ENCODE measurements at regions not wholly inside any gene's neighbourhood (a gene's known extent, or its start where the extent isn't known, plus 50 kb on each side); places are given as distances from the start of the nearest gene placed in this dataset.
A peak's percentile ranks its signal among the peaks of the same experiment; 100 is the strongest.
"Not testable (repeated sequence)": the region's sequence is repeated elsewhere in the genome, so short reads cannot be mapped to it uniquely, and the experiment has no call there.

- DNase-seq (ENCODE audit: low read depth) = no peak
- in situ Hi-C loops (cut with HindIII; ENCODE audit: low pct_unique_long_range_greater_than_20kb, low sequenced_read_pairs) = no loop called here
Observed at GRCh38 chr17:21542070-21542469, 150.3 kb upstream of the KCNJ18 start.

- DNase-seq (ENCODE audit: low read depth) = no peak
- in situ Hi-C loops (cut with HindIII; ENCODE audit: low pct_unique_long_range_greater_than_20kb, low sequenced_read_pairs) = no loop called here
Observed at GRCh38 chr17:21542991-21543390, 149.3 kb upstream of the KCNJ18 start.

- in situ Hi-C loops (cut with HindIII; ENCODE audit: low pct_unique_long_range_greater_than_20kb, low sequenced_read_pairs) = no loop called here
- DNase-seq (ENCODE audit: low read depth) = no peak
Observed at GRCh38 chr17:21545064-21545463, 147.3 kb upstream of the KCNJ18 start.

- no peak for DNase-seq (ENCODE audit: low read depth)
- in situ Hi-C loops (cut with HindIII; ENCODE audit: low pct_unique_long_range_greater_than_20kb, low sequenced_read_pairs) = no loop called here
Observed at GRCh38 chr17:21548236-21548635, 144.1 kb upstream of the KCNJ18 start.

- no peak for DNase-seq (ENCODE audit: low read depth)
- in situ Hi-C loops (cut with HindIII; ENCODE audit: low pct_unique_long_range_greater_than_20kb, low sequenced_read_pairs) = no loop called here
Observed at GRCh38 chr17:21549107-21549687, 143.1 kb upstream of the KCNJ18 start.

GRCh38 chr17:21550031-21550430, 142.3 kb upstream of the KCNJ18 start:
- DNase-seq (ENCODE audit: low read depth); in situ Hi-C loops (cut with HindIII; ENCODE audit: low pct_unique_long_range_greater_than_20kb, low sequenced_read_pairs): not testable (repeated sequence)

- in situ Hi-C loops (cut with HindIII; ENCODE audit: low pct_unique_long_range_greater_than_20kb, low sequenced_read_pairs) = no loop called here
- DNase-seq (ENCODE audit: low read depth) = peak; percentile 59
Observed at GRCh38 chr17:21551081-21551881, 141.0 kb upstream of the KCNJ18 start.

- in situ Hi-C loops (cut with HindIII; ENCODE audit: low pct_unique_long_range_greater_than_20kb, low sequenced_read_pairs); DNase-seq (ENCODE audit: low read depth): not testable (repeated sequence)
Observed at GRCh38 chr17:21558921-21559320, 133.4 kb upstream of the KCNJ18 start.

- in situ Hi-C loops (cut with HindIII; ENCODE audit: low pct_unique_long_range_greater_than_20kb, low sequenced_read_pairs) = no loop called here
Observed at GRCh38 chr17:21564262-21564661, 128.1 kb upstream of the KCNJ18 start.

GRCh38 chr17:21564757-21565156, 127.6 kb upstream of the KCNJ18 start:
- DNase-seq (ENCODE audit: low read depth); in situ Hi-C loops (cut with HindIII; ENCODE audit: low pct_unique_long_range_greater_than_20kb, low sequenced_read_pairs): not testable (repeated sequence)

More at GRCh38 chr17:21564262-21564661, 128.1 kb upstream of the KCNJ18 start:
- no peak for DNase-seq (ENCODE audit: low read depth)

GRCh38 chr17:21570427-21570826, 121.9 kb upstream of the KCNJ18 start:
- DNase-seq (ENCODE audit: low read depth); in situ Hi-C loops (cut with HindIII; ENCODE audit: low pct_unique_long_range_greater_than_20kb, low sequenced_read_pairs): not testable (repeated sequence)

GRCh38 chr17:21572148-21572547, 120.2 kb upstream of the KCNJ18 start:
- DNase-seq (ENCODE audit: low read depth); in situ Hi-C loops (cut with HindIII; ENCODE audit: low pct_unique_long_range_greater_than_20kb, low sequenced_read_pairs): not testable (repeated sequence)

- DNase-seq (ENCODE audit: low read depth); in situ Hi-C loops (cut with HindIII; ENCODE audit: low pct_unique_long_range_greater_than_20kb, low sequenced_read_pairs): not testable (repeated sequence)
Observed at GRCh38 chr17:21573271-21573960, 118.9 kb upstream of the KCNJ18 start.

- in situ Hi-C loops (cut with HindIII; ENCODE audit: low pct_unique_long_range_greater_than_20kb, low sequenced_read_pairs) = no loop called here
- no peak for DNase-seq (ENCODE audit: low read depth)
Observed at GRCh38 chr17:21573961-21574610, 118.2 kb upstream of the KCNJ18 start.

- in situ Hi-C loops (cut with HindIII; ENCODE audit: low pct_unique_long_range_greater_than_20kb, low sequenced_read_pairs); DNase-seq (ENCODE audit: low read depth): not testable (repeated sequence)
Observed at GRCh38 chr17:21574611-21575255, 117.6 kb upstream of the KCNJ18 start.

GRCh38 chr17:21578783-21579182, 113.5 kb upstream of the KCNJ18 start:
- in situ Hi-C loops (cut with HindIII; ENCODE audit: low pct_unique_long_range_greater_than_20kb, low sequenced_read_pairs) = not testable (repeated sequence)

GRCh38 chr17:21592774-21593173, 99.5 kb upstream of the KCNJ18 start:
- DNase-seq (ENCODE audit: low read depth) = no peak
- in situ Hi-C loops (cut with HindIII; ENCODE audit: low pct_unique_long_range_greater_than_20kb, low sequenced_read_pairs) = no loop called here

More at GRCh38 chr17:21578783-21579182, 113.5 kb upstream of the KCNJ18 start:
- DNase-seq (ENCODE audit: low read depth) = not testable (repeated sequence)

GRCh38 chr17:21593452-21594105, 98.7 kb upstream of the KCNJ18 start:
- DNase-seq (ENCODE audit: low read depth); in situ Hi-C loops (cut with HindIII; ENCODE audit: low pct_unique_long_range_greater_than_20kb, low sequenced_read_pairs): not testable (repeated sequence)
